GM19328 (cell line): ENCODE measurements at regions not wholly inside any gene's neighbourhood (a gene's known extent, or its start where the extent isn't known, plus 50 kb on each side); places are given as distances from the start of the nearest gene placed in this dataset.

Experiments used
- ATAC-seq: cut with Tn5 transposase; IDR thresholded peaks from one replicate; pipeline ENCODE4 v1.9.1; 2021; ENCODE audit warnings: mild to moderate bottlenecking, moderate library complexity; ENCODE audit not compliant: unreplicated experiment

- no peak for ATAC-seq
These were observed 259.3 kb downstream of the SOX11 start for GRCh38 chr2:5951471-5951870.

- no peak for ATAC-seq
These were observed 261.3 kb downstream of the SOX11 start for GRCh38 chr2:5953525-5953924.

- no peak for ATAC-seq
These were observed 262.3 kb downstream of the SOX11 start for GRCh38 chr2:5954509-5954908.

- ATAC-seq: no peak
These were observed 263.7 kb downstream of the SOX11 start for GRCh38 chr2:5955921-5956320.

GRCh38 chr2:5959836-5960820, 267.9 kb downstream of the SOX11 start:
- ATAC-seq: no peak

GRCh38 chr2:5967506-5967905, 275.3 kb downstream of the SOX11 start:
- no peak for ATAC-seq

- no peak for ATAC-seq
These were observed 277.1 kb downstream of the SOX11 start for GRCh38 chr2:5969303-5969702.

- ATAC-seq: no peak
These were observed 278.2 kb downstream of the SOX11 start for GRCh38 chr2:5970347-5970746.

GRCh38 chr2:5974477-5974876, 282.3 kb downstream of the SOX11 start:
- no peak for ATAC-seq

GRCh38 chr2:5975401-5975800, 283.2 kb downstream of the SOX11 start:
- ATAC-seq: no peak

GRCh38 chr2:5976531-5977065, 284.4 kb downstream of the SOX11 start:
- no peak for ATAC-seq

- no peak for ATAC-seq
These were observed 285.3 kb downstream of the SOX11 start for GRCh38 chr2:5977477-5977876.

- ATAC-seq: no peak
These were observed 286.1 kb downstream of the SOX11 start for GRCh38 chr2:5978131-5978751.

GRCh38 chr2:5980450-5981190, 288.4 kb downstream of the SOX11 start:
- no peak for ATAC-seq

- ATAC-seq: no peak
These were observed 290.2 kb downstream of the SOX11 start for GRCh38 chr2:5982193-5982902.

- no peak for ATAC-seq
These were observed 290.7 kb downstream of the SOX11 start for GRCh38 chr2:5982903-5983265.

- ATAC-seq: no peak
These were observed 291.5 kb downstream of the SOX11 start for GRCh38 chr2:5983511-5984272.

GRCh38 chr2:5984273-5984655, 292.1 kb downstream of the SOX11 start:
- no peak for ATAC-seq

GRCh38 chr2:5984946-5985345, 292.8 kb downstream of the SOX11 start:
- ATAC-seq: no peak
